ENCODE measurements at regions not wholly inside any gene's neighbourhood (a gene's known extent, or its start where the extent isn't known, plus 50 kb on each side); places are given as distances from the start of the nearest gene placed in this dataset.
A peak's percentile ranks its signal among the peaks of the same experiment; 100 is the strongest.

GRCh38 chr15:93493172-93493571, 404.2 kb upstream of the RGMA start:
- Histone ChIP-seq H3K36me3 (ENCODE audit: control insufficient read depth, insufficient read depth, low read length) (no peaks in the 10 kb centered on the region), H3K9me3 (ENCODE audit: control insufficient read depth, low read length) (no peaks in the 10 kb centered on the region), H3K4me1 (ENCODE audit: control insufficient read depth, insufficient read depth, low read length) (no peaks in the 10 kb centered on the region), H3K4me3 (ENCODE audit: low read length) (no peak overlapping the region), H3K27ac (ENCODE audit: low read depth, low read length) (no peak overlapping the region), H3K9ac (ENCODE audit: extremely low read depth, low read length, poor library complexity, severe bottlenecking) (no peak overlapping the region), H3K27me3 (ENCODE audit: control insufficient read depth, insufficient read depth, low read length, poor library complexity, severe bottlenecking) (no peaks in the 10 kb centered on the region)
- TF ChIP-seq, protein P1, sequence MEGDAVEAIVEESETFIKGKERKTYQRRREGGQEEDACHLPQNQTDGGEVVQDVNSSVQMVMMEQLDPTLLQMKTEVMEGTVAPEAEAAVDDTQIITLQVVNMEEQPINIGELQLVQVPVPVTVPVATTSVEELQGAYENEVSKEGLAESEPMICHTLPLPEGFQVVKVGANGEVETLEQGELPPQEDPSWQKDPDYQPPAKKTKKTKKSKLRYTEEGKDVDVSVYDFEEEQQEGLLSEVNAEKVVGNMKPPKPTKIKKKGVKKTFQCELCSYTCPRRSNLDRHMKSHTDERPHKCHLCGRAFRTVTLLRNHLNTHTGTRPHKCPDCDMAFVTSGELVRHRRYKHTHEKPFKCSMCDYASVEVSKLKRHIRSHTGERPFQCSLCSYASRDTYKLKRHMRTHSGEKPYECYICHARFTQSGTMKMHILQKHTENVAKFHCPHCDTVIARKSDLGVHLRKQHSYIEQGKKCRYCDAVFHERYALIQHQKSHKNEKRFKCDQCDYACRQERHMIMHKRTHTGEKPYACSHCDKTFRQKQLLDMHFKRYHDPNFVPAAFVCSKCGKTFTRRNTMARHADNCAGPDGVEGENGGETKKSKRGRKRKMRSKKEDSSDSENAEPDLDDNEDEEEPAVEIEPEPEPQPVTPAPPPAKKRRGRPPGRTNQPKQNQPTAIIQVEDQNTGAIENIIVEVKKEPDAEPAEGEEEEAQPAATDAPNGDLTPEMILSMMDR (conservative IDR thresholded peaks at IDR 0.05) = no peak
- WGBS, 2 experiments (ENCODE audit: insufficient coverage in 1 of 2, insufficient read length in 1 of 2) = 93% methylated on average over 4 of the region's 4 CpGs
- Mint-ChIP-seq H3K9me3 (no peaks in the 10 kb centered on the region), H3K27me3 (ENCODE audit: insufficient read depth) (no peaks in the 10 kb centered on the region), H3K27ac (no peak overlapping the region), H3K4me3 (no peak overlapping the region), H3K4me1 (peaks cover 8% of the 10 kb centered on the region), H3K36me3 (ENCODE audit: low read depth) (no peaks in the 10 kb centered on the region)
- no peak for DNase-seq

GRCh38 chr15:93491291-93491690, 402.3 kb upstream of the RGMA start:
- H3K9ac ChIP-seq (ENCODE audit: extremely low read depth, low read length, poor library complexity, severe bottlenecking) = no peak overlapping the region
- no peaks in the 10 kb centered on the region for H3K4me1 ChIP-seq (ENCODE audit: control insufficient read depth, insufficient read depth, low read length)
- Mint-ChIP-seq H3K36me3 (ENCODE audit: low read depth) (no peaks in the 10 kb centered on the region), H3K27ac (no peak overlapping the region), H3K4me1 (no peaks in the 10 kb centered on the region), H3K9me3 (no peaks in the 10 kb centered on the region), H3K4me3 (no peak overlapping the region), H3K27me3 (ENCODE audit: insufficient read depth) (no peaks in the 10 kb centered on the region)
- H3K36me3 ChIP-seq (ENCODE audit: control insufficient read depth, insufficient read depth, low read length) = no peaks in the 10 kb centered on the region
- no peaks in the 10 kb centered on the region for H3K9me3 ChIP-seq (ENCODE audit: control insufficient read depth, low read length)
- TF ChIP-seq, protein P1 (conservative IDR thresholded peaks at IDR 0.05) = no peak
- DNase-seq = no peak
- 83 to 86% methylated on average over 5 to 8 of the region's 8 CpGs for WGBS, 2 experiments (ENCODE audit: insufficient coverage in 1 of 2, insufficient read length in 1 of 2)
- no peak overlapping the region for H3K4me3 ChIP-seq (ENCODE audit: low read length)
- H3K27me3 ChIP-seq (ENCODE audit: control insufficient read depth, insufficient read depth, low read length, poor library complexity, severe bottlenecking) = no peaks in the 10 kb centered on the region
- peak overlapping the region; percentile 34 for H3K27ac ChIP-seq (ENCODE audit: low read depth, low read length)

- Histone ChIP-seq H3K9me3 (ENCODE audit: control insufficient read depth, low read length) (no peaks in the 10 kb centered on the region), H3K4me3 (ENCODE audit: low read length) (no peak overlapping the region), H3K4me1 (ENCODE audit: control insufficient read depth, insufficient read depth, low read length) (no peaks in the 10 kb centered on the region), H3K9ac (ENCODE audit: extremely low read depth, low read length, poor library complexity, severe bottlenecking) (no peak overlapping the region), H3K27me3 (ENCODE audit: control insufficient read depth, insufficient read depth, low read length, poor library complexity, severe bottlenecking) (no peaks in the 10 kb centered on the region), H3K36me3 (ENCODE audit: control insufficient read depth, insufficient read depth, low read length) (no peaks in the 10 kb centered on the region), H3K27ac (ENCODE audit: low read depth, low read length) (no peak overlapping the region)
- no peaks in the 10 kb centered on the region for H3K27me3 Mint-ChIP-seq (ENCODE audit: insufficient read depth)
- DNase-seq = no peak
- no peaks in the 10 kb centered on the region for H3K9me3 Mint-ChIP-seq
- TF ChIP-seq, protein P1 (conservative IDR thresholded peaks at IDR 0.05) = no peak
- WGBS, 2 experiments (ENCODE audit: insufficient coverage in 1 of 2, insufficient read length in 1 of 2) = 78 to 84% methylated on average over 5 of the region's 5 CpGs
- H3K4me1 Mint-ChIP-seq = no peaks in the 10 kb centered on the region
- no peak overlapping the region for H3K4me3 Mint-ChIP-seq
- H3K36me3 Mint-ChIP-seq (ENCODE audit: low read depth) = no peaks in the 10 kb centered on the region
- H3K27ac Mint-ChIP-seq = no peak overlapping the region
Observed at GRCh38 chr15:93488296-93488713, 399.3 kb upstream of the RGMA start.

Data from endodermal cell (in vitro differentiated cells).